ENCODE measurements at regions not wholly inside any gene's neighbourhood (a gene's known extent, or its start where the extent isn't known, plus 50 kb on each side); places are given as distances from the start of the nearest gene placed in this dataset.
"Not testable (repeated sequence)": the region's sequence is repeated elsewhere in the genome, so short reads cannot be mapped to it uniquely, and the experiment has no call there.

- DNase-seq (ENCODE audit: low spot score) = no peak
- ATAC-seq = no peak
- intact Hi-C loops (cut with DNase I) = no loop called here
Observed at GRCh38 chr7:142440219-142440905, 182.5 kb upstream of the PRSS58 start.

- DNase-seq (ENCODE audit: low spot score) (no peak), ATAC-seq (no peak)
- intact Hi-C loops (cut with DNase I) = no loop called here
Observed at GRCh38 chr7:142439739-142440138, 181.9 kb upstream of the PRSS58 start.

GRCh38 chr7:142438923-142439515, 181.2 kb upstream of the PRSS58 start:
- ATAC-seq = no peak
- no peak for DNase-seq (ENCODE audit: low spot score)
- intact Hi-C loops (cut with DNase I) = no loop called here

GRCh38 chr7:142438235-142438922, 180.5 kb upstream of the PRSS58 start:
- DNase-seq (ENCODE audit: low spot score) = no peak
- intact Hi-C loops (cut with DNase I) = no loop called here
- no peak for ATAC-seq

- intact Hi-C loops (cut with DNase I) = no loop called here
- DNase-seq (ENCODE audit: low spot score) (no peak), ATAC-seq (no peak)
Observed at GRCh38 chr7:142437741-142438140, 179.9 kb upstream of the PRSS58 start.

- no peak for DNase-seq (ENCODE audit: low spot score)
- intact Hi-C loops (cut with DNase I) = no loop called here
- ATAC-seq = no peak
Observed at GRCh38 chr7:142436601-142437000, 178.7 kb upstream of the PRSS58 start.

GRCh38 chr7:142435606-142436005, 177.7 kb upstream of the PRSS58 start:
- intact Hi-C loops (cut with DNase I); DNase-seq (ENCODE audit: low spot score); ATAC-seq: not testable (repeated sequence)

- intact Hi-C loops (cut with DNase I) = no loop called here
- DNase-seq (ENCODE audit: low spot score) = no peak
- no peak for ATAC-seq
Observed at GRCh38 chr7:142434666-142435167, 176.9 kb upstream of the PRSS58 start.

GRCh38 chr7:142434133-142434532, 176.3 kb upstream of the PRSS58 start:
- intact Hi-C loops (cut with DNase I); ATAC-seq; DNase-seq (ENCODE audit: low spot score): not testable (repeated sequence)

- ATAC-seq (no peak), DNase-seq (ENCODE audit: low spot score) (no peak)
- intact Hi-C loops (cut with DNase I) = no loop called here
Observed at GRCh38 chr7:142432377-142432776, 174.5 kb upstream of the PRSS58 start.

- intact Hi-C loops (cut with DNase I) = no loop called here
- DNase-seq (ENCODE audit: low spot score) (no peak), ATAC-seq (no peak)
Observed at GRCh38 chr7:142431491-142431890, 173.6 kb upstream of the PRSS58 start.

GRCh38 chr7:142428094-142428493, 170.2 kb upstream of the PRSS58 start:
- ATAC-seq (no peak), DNase-seq (ENCODE audit: low spot score) (no peak)
- intact Hi-C loops (cut with DNase I) = no loop called here

GRCh38 chr7:142425281-142425680, 167.4 kb upstream of the PRSS58 start:
- intact Hi-C loops (cut with DNase I) = no loop called here
- no peak for ATAC-seq

GRCh38 chr7:142422621-142423020, 164.8 kb upstream of the PRSS58 start:
- DNase-seq (ENCODE audit: low spot score) = no peak
- ATAC-seq = no peak
- intact Hi-C loops (cut with DNase I) = no loop called here

More at GRCh38 chr7:142425281-142425680, 167.4 kb upstream of the PRSS58 start:
- no peak for DNase-seq (ENCODE audit: low spot score)

GRCh38 chr7:142420554-142421362, 162.9 kb upstream of the PRSS58 start:
- ATAC-seq (no peak), DNase-seq (ENCODE audit: low spot score) (no peak)
- intact Hi-C loops (cut with DNase I) = no loop called here

- intact Hi-C loops (cut with DNase I) = no loop called here
- ATAC-seq (no peak), DNase-seq (ENCODE audit: low spot score) (no peak)
Observed at GRCh38 chr7:142418326-142418725, 160.5 kb upstream of the PRSS58 start.

- intact Hi-C loops (cut with DNase I) = no loop called here
- DNase-seq (ENCODE audit: low spot score) (no peak), ATAC-seq (no peak)
Observed at GRCh38 chr7:142414915-142415314, 157.1 kb upstream of the PRSS58 start.

GRCh38 chr7:142414135-142414534, 156.3 kb upstream of the PRSS58 start:
- intact Hi-C loops (cut with DNase I) = no loop called here
- ATAC-seq (no peak), DNase-seq (ENCODE audit: low spot score) (no peak)

GRCh38 chr7:142413280-142414000, 155.6 kb upstream of the PRSS58 start:
- intact Hi-C loops (cut with DNase I) = no loop called here
- DNase-seq (ENCODE audit: low spot score) (no peak), ATAC-seq (no peak)

All from sciatic nerve (tissue), 2 donors.